Right atrium auricular region (tissue), 2 donors: ENCODE measurements at regions not wholly inside any gene's neighbourhood (a gene's known extent, or its start where the extent isn't known, plus 50 kb on each side); places are given as distances from the start of the nearest gene placed in this dataset.
"Not testable (repeated sequence)": the region's sequence is repeated elsewhere in the genome, so short reads cannot be mapped to it uniquely, and the experiment has no call there.

ENCODE experiments used
- DNase-seq: peaks from one replicate; pipeline ENCODE4 v3.0.0-alpha.2; 2019; ENCODE audit warnings: low spot score
- H3K27ac ChIP-seq, 2 donors: fragments of 200-600 bp; sonication (generic); 1 replicate in 1 of 2; 2 replicates in 1 of 2; pipeline ENCODE4 v1.5.1; 2016 to 2019
- H3K27me3 ChIP-seq, 2 donors: fragments of 200-600 bp; sonication (generic); one replicate each; pipeline versions ENCODE4 v1.5.1 to v1.6.0; 2017 to 2019
- H3K36me3 ChIP-seq: fragments of 200-600 bp; sonication (generic); one replicate; pipeline ENCODE4 v1.5.1; 2016
- H3K4me1 ChIP-seq, 2 donors: fragments of 200-600 bp; sonication (generic); one replicate each; pipeline versions ENCODE4 v1.5.1 to v1.6.0; 2017 to 2019
- H3K4me3 ChIP-seq, 2 donors: fragments of 200-600 bp; sonication (generic); 1 replicate in 1 of 2; 2 replicates in 1 of 2; pipeline ENCODE4 v1.5.1; 2017 to 2019; ENCODE audit warnings: mild to moderate bottlenecking in 1 of 2, moderate library complexity in 1 of 2
- H3K9me3 ChIP-seq, 2 donors: fragments of 200-600 bp; sonication (generic); one replicate each; pipeline ENCODE4 v1.5.1; 2019
- TF ChIP-seq, protein P1 (sequence below), 2 donors: fragments of 200-600 bp; sonication (generic); IDR thresholded peaks; one replicate each; pipeline ENCODE4 v1.5.1; 2019; ENCODE audit warnings: antibody characterized with exemption in 2 of 2

- not testable (repeated sequence) for H3K9me3 ChIP-seq, H3K4me3 ChIP-seq, H3K27ac ChIP-seq, H3K4me1 ChIP-seq, H3K36me3 ChIP-seq, H3K27me3 ChIP-seq
- TF ChIP-seq, protein P1, sequence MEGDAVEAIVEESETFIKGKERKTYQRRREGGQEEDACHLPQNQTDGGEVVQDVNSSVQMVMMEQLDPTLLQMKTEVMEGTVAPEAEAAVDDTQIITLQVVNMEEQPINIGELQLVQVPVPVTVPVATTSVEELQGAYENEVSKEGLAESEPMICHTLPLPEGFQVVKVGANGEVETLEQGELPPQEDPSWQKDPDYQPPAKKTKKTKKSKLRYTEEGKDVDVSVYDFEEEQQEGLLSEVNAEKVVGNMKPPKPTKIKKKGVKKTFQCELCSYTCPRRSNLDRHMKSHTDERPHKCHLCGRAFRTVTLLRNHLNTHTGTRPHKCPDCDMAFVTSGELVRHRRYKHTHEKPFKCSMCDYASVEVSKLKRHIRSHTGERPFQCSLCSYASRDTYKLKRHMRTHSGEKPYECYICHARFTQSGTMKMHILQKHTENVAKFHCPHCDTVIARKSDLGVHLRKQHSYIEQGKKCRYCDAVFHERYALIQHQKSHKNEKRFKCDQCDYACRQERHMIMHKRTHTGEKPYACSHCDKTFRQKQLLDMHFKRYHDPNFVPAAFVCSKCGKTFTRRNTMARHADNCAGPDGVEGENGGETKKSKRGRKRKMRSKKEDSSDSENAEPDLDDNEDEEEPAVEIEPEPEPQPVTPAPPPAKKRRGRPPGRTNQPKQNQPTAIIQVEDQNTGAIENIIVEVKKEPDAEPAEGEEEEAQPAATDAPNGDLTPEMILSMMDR (IDR thresholded peaks at IDR 0.05), result peak; percentile 90 to 97
- peak; percentile 71 for DNase-seq
Measured at GRCh38 chr14:106153362-106153955, 627.1 kb downstream of the TMEM121 start.

DNA sequence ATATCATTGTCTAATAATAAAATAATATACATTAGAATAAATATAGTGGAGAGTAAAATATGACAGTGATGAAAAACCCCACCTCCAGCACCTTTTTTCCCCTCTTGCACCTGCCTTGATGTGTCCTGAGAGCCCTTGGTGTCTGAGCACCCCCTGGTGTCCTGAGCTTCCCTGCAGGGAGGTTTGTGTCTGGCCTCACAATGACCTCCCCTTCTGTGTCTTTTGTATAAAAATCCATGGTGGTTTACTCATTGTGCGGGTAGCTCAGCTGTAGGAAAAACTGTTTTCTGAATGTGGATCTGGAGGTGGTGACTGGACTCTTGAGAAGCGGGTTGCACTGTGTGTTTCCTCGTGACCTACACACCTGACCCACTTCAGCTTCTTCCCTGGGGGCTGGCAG lies 636.9 kb downstream of the TMEM121 start:
- H3K36me3 ChIP-seq, result no peaks in the 10 kb centered on the region
- H3K4me3 ChIP-seq, result no peak overlapping the region
- H3K9me3 ChIP-seq, result no peaks in the 10 kb centered on the region
- H3K4me1 ChIP-seq, result no peaks in the 10 kb centered on the region
- TF ChIP-seq, protein P1 (IDR thresholded peaks at IDR 0.05), result no peak
- no peaks in the 10 kb centered on the region for H3K27me3 ChIP-seq
- H3K27ac ChIP-seq, result no peak overlapping the region
- no peak for DNase-seq

DNA sequence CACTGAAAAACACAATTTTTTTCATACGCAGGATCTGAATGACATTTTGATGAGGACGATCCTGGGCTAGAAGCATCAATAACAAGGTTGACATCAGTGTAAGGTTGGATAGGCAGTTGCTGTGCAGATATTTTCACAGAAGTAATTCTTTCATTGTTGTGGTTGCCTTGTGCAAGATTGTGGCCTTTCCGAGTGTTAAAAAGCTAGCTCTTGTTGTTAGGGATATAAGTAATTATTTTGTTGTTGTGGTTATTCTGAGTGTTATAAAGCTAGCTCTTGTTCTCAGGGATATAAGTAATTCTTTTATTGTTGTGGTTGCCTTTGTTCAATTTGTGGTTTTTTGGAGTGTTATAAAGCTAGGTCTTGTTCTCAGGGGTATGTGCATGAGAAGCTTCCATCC lies 637.4 kb downstream of the TMEM121 start:
- not testable (repeated sequence) for H3K4me1 ChIP-seq, H3K4me3 ChIP-seq, H3K9me3 ChIP-seq, H3K36me3 ChIP-seq, H3K27ac ChIP-seq, H3K27me3 ChIP-seq, DNase-seq

GRCh38 chr14:106166232-106166631 lies 639.8 kb downstream of the TMEM121 start:
- no peak overlapping the region for H3K27ac ChIP-seq
- no peaks in the 10 kb centered on the region for H3K36me3 ChIP-seq
- no peaks in the 10 kb centered on the region for H3K4me1 ChIP-seq
- TF ChIP-seq, protein P1 (IDR thresholded peaks at IDR 0.05), result no peak
- H3K9me3 ChIP-seq, result no peaks in the 10 kb centered on the region
- DNase-seq, result no peak
- no peak overlapping the region for H3K4me3 ChIP-seq
- no peaks in the 10 kb centered on the region for H3K27me3 ChIP-seq

DNA sequence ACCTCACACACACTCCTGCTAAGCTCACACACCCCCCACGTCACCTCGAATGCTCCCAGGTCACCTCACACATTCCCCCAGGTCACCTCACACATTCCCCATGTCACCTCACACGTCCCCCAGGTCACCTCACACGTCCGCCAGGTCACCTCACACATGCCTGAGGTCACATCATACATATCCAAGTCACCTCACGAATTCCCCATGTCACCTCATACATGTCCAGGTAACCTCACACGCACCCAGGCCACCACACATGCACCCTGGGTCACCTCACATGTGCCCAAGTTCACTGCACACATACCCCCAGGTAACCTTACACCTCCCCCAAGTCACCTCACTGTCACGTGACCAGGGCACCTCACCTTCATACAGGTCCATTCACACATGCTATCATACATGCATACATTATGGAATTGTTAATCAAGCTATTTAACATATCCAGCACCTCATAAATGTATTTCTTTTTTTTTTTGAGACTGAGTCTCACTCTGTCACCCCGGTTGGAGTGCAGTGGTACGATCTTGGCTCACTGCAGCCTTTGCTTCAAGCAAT lies 640.3 kb downstream of the TMEM121 start:
- TF ChIP-seq, protein P1 (IDR thresholded peaks at IDR 0.05), result no peak
- H3K27ac ChIP-seq, result no peak overlapping the region
- H3K9me3 ChIP-seq, result no peaks in the 10 kb centered on the region
- DNase-seq, result no peak
- H3K27me3 ChIP-seq, result no peaks in the 10 kb centered on the region
- no peaks in the 10 kb centered on the region for H3K4me1 ChIP-seq
- H3K4me3 ChIP-seq, result no peak overlapping the region
- H3K36me3 ChIP-seq, result no peaks in the 10 kb centered on the region

GRCh38 chr14:106170163-106170658 lies 643.8 kb downstream of the TMEM121 start:
- not testable (repeated sequence) for H3K4me1 ChIP-seq, H3K27ac ChIP-seq, H3K27me3 ChIP-seq, H3K9me3 ChIP-seq, DNase-seq, H3K4me3 ChIP-seq, H3K36me3 ChIP-seq
- TF ChIP-seq, protein P1 (IDR thresholded peaks at IDR 0.05), result peak in 1 of 2 donors; percentile 37
